ENCODE measurements at regions not wholly inside any gene's neighbourhood (a gene's known extent, or its start where the extent isn't known, plus 50 kb on each side); places are given as distances from the start of the nearest gene placed in this dataset.

GRCh38 chr3:73315706-73316105 lies 254.2 kb downstream of the EBLN2 start:
- no peaks in the 10 kb centered on the region for H3K36me3 ChIP-seq
- no peak overlapping the region for H3K4me3 ChIP-seq
- intact Hi-C loops (cut with DNase I): no loop called here
- H3K27me3 ChIP-seq: no peaks in the 10 kb centered on the region
- no peak overlapping the region for H3K27ac ChIP-seq
- H3K9me3 ChIP-seq: no peaks in the 10 kb centered on the region
- TF ChIP-seq POLR2A (IDR thresholded peaks at IDR 0.05) (no peak), EP300 (IDR thresholded peaks at IDR 0.05) (no peak)
- TF ChIP-seq, protein P1, sequence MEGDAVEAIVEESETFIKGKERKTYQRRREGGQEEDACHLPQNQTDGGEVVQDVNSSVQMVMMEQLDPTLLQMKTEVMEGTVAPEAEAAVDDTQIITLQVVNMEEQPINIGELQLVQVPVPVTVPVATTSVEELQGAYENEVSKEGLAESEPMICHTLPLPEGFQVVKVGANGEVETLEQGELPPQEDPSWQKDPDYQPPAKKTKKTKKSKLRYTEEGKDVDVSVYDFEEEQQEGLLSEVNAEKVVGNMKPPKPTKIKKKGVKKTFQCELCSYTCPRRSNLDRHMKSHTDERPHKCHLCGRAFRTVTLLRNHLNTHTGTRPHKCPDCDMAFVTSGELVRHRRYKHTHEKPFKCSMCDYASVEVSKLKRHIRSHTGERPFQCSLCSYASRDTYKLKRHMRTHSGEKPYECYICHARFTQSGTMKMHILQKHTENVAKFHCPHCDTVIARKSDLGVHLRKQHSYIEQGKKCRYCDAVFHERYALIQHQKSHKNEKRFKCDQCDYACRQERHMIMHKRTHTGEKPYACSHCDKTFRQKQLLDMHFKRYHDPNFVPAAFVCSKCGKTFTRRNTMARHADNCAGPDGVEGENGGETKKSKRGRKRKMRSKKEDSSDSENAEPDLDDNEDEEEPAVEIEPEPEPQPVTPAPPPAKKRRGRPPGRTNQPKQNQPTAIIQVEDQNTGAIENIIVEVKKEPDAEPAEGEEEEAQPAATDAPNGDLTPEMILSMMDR (IDR thresholded peaks at IDR 0.05): no peak
- H3K4me1 ChIP-seq (ENCODE audit: insufficient read depth): no peaks in the 10 kb centered on the region
- 54 to 64% (median 60%) methylated on average over 10 of the region's 10 CpGs for WGBS, 3 donors
- DNase-seq: no peak

DNA sequence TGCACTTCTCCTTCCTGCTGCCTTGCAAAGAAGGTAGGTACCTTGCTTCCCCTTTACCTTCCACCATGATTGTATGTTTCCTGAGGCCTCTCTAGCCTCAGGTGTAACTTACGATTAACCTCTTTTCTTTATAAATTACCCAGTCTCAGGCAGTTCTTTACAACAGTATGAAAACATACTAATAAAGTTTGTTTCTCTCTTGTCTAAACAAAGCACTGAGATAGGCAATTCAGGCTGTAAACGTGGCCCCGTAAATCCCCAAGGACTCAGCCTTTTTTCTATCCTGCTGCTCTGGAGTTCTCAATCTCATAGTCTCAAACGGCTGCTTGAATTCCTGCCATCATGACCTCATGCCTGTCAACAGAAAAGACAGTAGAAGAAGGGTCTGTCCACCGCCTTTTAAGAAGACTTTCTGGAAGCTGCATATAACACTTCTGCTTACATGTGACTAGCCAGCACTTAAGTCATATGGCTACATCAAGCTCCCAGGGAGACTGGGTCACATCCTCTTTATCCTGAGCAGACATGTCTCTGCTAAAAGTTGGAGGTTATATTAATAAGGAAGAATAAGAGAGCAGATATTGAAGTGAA lies 257.8 kb downstream of the EBLN2 start:
- H3K4me1 ChIP-seq (ENCODE audit: insufficient read depth): no peaks in the 10 kb centered on the region
- TF ChIP-seq POLR2A (IDR thresholded peaks at IDR 0.05) (no peak), EP300 (IDR thresholded peaks at IDR 0.05) (no peak)
- TF ChIP-seq, protein P1 (IDR thresholded peaks at IDR 0.05): no peak
- H3K9me3 ChIP-seq: no peaks in the 10 kb centered on the region
- intact Hi-C loops (cut with DNase I): no loop called here
- DNase-seq: no peak
- 56 to 69% (median 64%) methylated on average over 5 of the region's 5 CpGs for WGBS, 3 donors
- H3K4me3 ChIP-seq: no peak overlapping the region
- no peaks in the 10 kb centered on the region for H3K36me3 ChIP-seq
- H3K27me3 ChIP-seq: no peaks in the 10 kb centered on the region
- H3K27ac ChIP-seq: no peak overlapping the region

GRCh38 chr3:73321286-73321999 lies 260.0 kb downstream of the EBLN2 start:
- no peak overlapping the region for H3K27ac ChIP-seq
- intact Hi-C loops (cut with DNase I): no loop called here
- H3K4me1 ChIP-seq (ENCODE audit: insufficient read depth): peaks cover 2% of the 10 kb centered on the region

GRCh38 chr3:73324203-73325155 lies 263.0 kb downstream of the EBLN2 start:
- H3K27ac ChIP-seq: peak overlapping the region in 1 of 2 donors; percentile 17
- TF ChIP-seq, protein P1 (IDR thresholded peaks at IDR 0.05): no peak
- TF ChIP-seq POLR2A (IDR thresholded peaks at IDR 0.05): no peak
- no peak for DNase-seq
- 36% methylated on average over 5 of the region's 5 CpGs for WGBS, 3 donors
- H3K4me1 ChIP-seq (ENCODE audit: insufficient read depth): peaks cover 2% of the 10 kb centered on the region
- no peaks in the 10 kb centered on the region for H3K27me3 ChIP-seq
- no peaks in the 10 kb centered on the region for H3K9me3 ChIP-seq
- H3K4me3 ChIP-seq: no peak overlapping the region
- no peaks in the 10 kb centered on the region for H3K36me3 ChIP-seq
- intact Hi-C loops (cut with DNase I): no loop called here

More at GRCh38 chr3:73321286-73321999, 260.0 kb downstream of the EBLN2 start:
- H3K4me3 ChIP-seq: no peak overlapping the region
- no peaks in the 10 kb centered on the region for H3K9me3 ChIP-seq
- no peaks in the 10 kb centered on the region for H3K36me3 ChIP-seq
- 54 to 66% (median 64%) methylated on average over 8 of the region's 8 CpGs for WGBS, 3 donors
- no peak for DNase-seq
- TF ChIP-seq EP300 (IDR thresholded peaks at IDR 0.05): no peak
- TF ChIP-seq POLR2A (IDR thresholded peaks at IDR 0.05): no peak
- TF ChIP-seq, protein P1 (IDR thresholded peaks at IDR 0.05): no peak
- H3K27me3 ChIP-seq: no peaks in the 10 kb centered on the region

Measured in ovary (tissue), 7 donors.